T-helper 1 cell treated with Interleukin-12 subunit alpha and Interleukin-12 subunit beta and Interleukin-4 antibody, amounts not matched to agents 30 ng/mL and 1 ng/mL, for 36 hours (primary cell): ENCODE measurements at regions not wholly inside any gene's neighbourhood (a gene's known extent, or its start where the extent isn't known, plus 50 kb on each side); places are given as distances from the start of the nearest gene placed in this dataset.

Source experiments
- intact Hi-C: fragments of 100-400 bp; cut with micrococcal nuclease; formaldehyde crosslinking; loops from one replicate; pipeline ENCODE4 v1.15.1; 2024

GRCh38 chr18:60663060-60663989, 290.8 kb upstream of the MC4R start:
- intact Hi-C loops, result no loop called here

- intact Hi-C loops, result no loop called here
Observed at GRCh38 chr18:60664736-60665135, 292.2 kb upstream of the MC4R start.

- intact Hi-C loops, result no loop called here
Observed at GRCh38 chr18:60667016-60667415, 294.4 kb upstream of the MC4R start.

GRCh38 chr18:60668583-60668982, 296.0 kb upstream of the MC4R start:
- intact Hi-C loops, result no loop called here

- intact Hi-C loops, result no loop called here
Observed at GRCh38 chr18:60669938-60670337, 297.4 kb upstream of the MC4R start.

GRCh38 chr18:60671021-60671420, 298.4 kb upstream of the MC4R start:
- intact Hi-C loops, result no loop called here

GRCh38 chr18:60675126-60675525, 302.6 kb upstream of the MC4R start:
- intact Hi-C loops, result no loop called here

GRCh38 chr18:60675801-60676200, 303.2 kb upstream of the MC4R start:
- intact Hi-C loops, result no loop called here

- intact Hi-C loops, result no loop called here
Observed at GRCh38 chr18:60676815-60677214, 304.2 kb upstream of the MC4R start.

- intact Hi-C loops, result loop anchor here (2.0 kb wide), 1 partner anchor 818 kb away; no protein-coding TSS in a partner anchor
Observed at GRCh38 chr18:60684843-60685513, 312.4 kb upstream of the MC4R start.

GRCh38 chr18:60686142-60686541, 313.6 kb upstream of the MC4R start:
- intact Hi-C loops, result no loop called here

- intact Hi-C loops, result no loop called here
Observed at GRCh38 chr18:60691061-60691460, 318.5 kb upstream of the MC4R start.

- intact Hi-C loops, result no loop called here
Observed at GRCh38 chr18:60693426-60693825, 320.9 kb upstream of the MC4R start.

- intact Hi-C loops, result no loop called here
Observed at GRCh38 chr18:60698901-60699300, 326.3 kb upstream of the MC4R start.

GRCh38 chr18:60722742-60723141, 350.2 kb upstream of the MC4R start:
- intact Hi-C loops, result no loop called here

GRCh38 chr18:60732143-60732542, 359.6 kb upstream of the MC4R start:
- intact Hi-C loops, result no loop called here

GRCh38 chr18:60739212-60739611, 366.6 kb upstream of the MC4R start:
- intact Hi-C loops, result no loop called here

GRCh38 chr18:60740313-60740712, 367.7 kb upstream of the MC4R start:
- intact Hi-C loops, result no loop called here

GRCh38 chr18:60746491-60746890, 373.9 kb upstream of the MC4R start:
- intact Hi-C loops, result no loop called here

GRCh38 chr18:60746919-60747318, 374.3 kb upstream of the MC4R start:
- intact Hi-C loops, result no loop called here

GRCh38 chr18:60753753-60754152, 381.2 kb upstream of the MC4R start:
- intact Hi-C loops, result no loop called here

GRCh38 chr18:60754413-60755009, 381.9 kb upstream of the MC4R start:
- intact Hi-C loops, result no loop called here
